GM12878 (cell line): ENCODE measurements at regions not wholly inside any gene's neighbourhood (a gene's known extent, or its start where the extent isn't known, plus 50 kb on each side); places are given as distances from the start of the nearest gene placed in this dataset.

ENCODE experiments used
- ATAC-seq: fragments of 200-7000 bp; cut with Tn5 transposase; 3 replicates; pipeline ENCODE4 v1.9.1; 2020; ENCODE audit warnings: mild to moderate bottlenecking, moderate library complexity
- BruUV-seq: library from RNA; stranded (reverse); fragments of 400-500 nt; replicated peaks from 2 replicates; lab custom pipeline; 2021; lab: Mats Ljungman, UMichigan
- CTCF ChIA-PET: fragments of 300-600 bp; sonication (Branson Sonifier 250); formaldehyde crosslinking; extraction: SDS; loops from one replicate; lab custom pipeline; 2021; ENCODE audit warnings: inconsistent platforms; lab: Yijun Ruan, JAX
- POLR2A ChIA-PET: fragments of 350-600 bp; formaldehyde crosslinking; extraction: SDS; loops from one replicate; lab custom pipeline; 2021; ENCODE audit warnings: inconsistent platforms; lab: Charles Lee
- RAD21 ChIA-PET: fragments of 300-600 bp; sonication (Branson Sonifier 250); formaldehyde crosslinking; loops from one replicate; lab custom pipeline; 2023; ENCODE audit warnings: antibody characterized with exemption; ENCODE audit not compliant: unreplicated experiment; lab: Charles Lee
- SMC1A ChIA-PET: fragments of 300-600 bp; sonication (Branson Sonifier 250); formaldehyde crosslinking; loops from one replicate; lab custom pipeline; 2023; ENCODE audit not compliant: unreplicated experiment, uncharacterized antibody; lab: Charles Lee
- DNase-seq: peaks from one replicate; pipeline ENCODE4 v3.0.0-alpha.2; 2011; ENCODE audit warnings: low read depth, low spot score
- FAIRE-seq: peaks from 3 replicates; lab custom pipeline; 2011; peaks lifted over from hg19 to GRCh38; lab: Jason Lieb, UNC
- H2AFZ ChIP-seq: 2 replicates; pipeline ENCODE4 v1.6.0; 2011; ENCODE audit warnings: low read depth, low read length, control low read depth; ENCODE audit not compliant: control insufficient read depth
- H3K27ac ChIP-seq: 2 replicates; pipeline ENCODE4 v1.5.1; 2011; ENCODE audit warnings: control low read depth; ENCODE audit not compliant: control insufficient read depth, insufficient read depth
- H3K27me3 ChIP-seq, 2 experiments: replicated peaks in 1 of 2; 2 replicates each; pipeline versions ENCODE4 v1.6.0 to v1.6.1; 2011; ENCODE audit warnings: low read length in 1 of 2; ENCODE audit not compliant: control insufficient read depth in 2 of 2, insufficient read depth in 2 of 2
- H3K36me3 ChIP-seq, 2 experiments: 2 replicates each; pipeline ENCODE4 v1.5.1; 2011; ENCODE audit warnings: low read length in 1 of 2; ENCODE audit not compliant: control insufficient read depth in 2 of 2, insufficient read depth in 2 of 2
- H3K4me1 ChIP-seq: 2 replicates; pipeline ENCODE4 v1.6.1; 2011; ENCODE audit warnings: mild to moderate bottlenecking, low read length, moderate library complexity, mixed read lengths; ENCODE audit not compliant: control insufficient read depth, insufficient read depth
- H3K4me2 ChIP-seq: 2 replicates; pipeline ENCODE4 v1.6.0; 2011; ENCODE audit warnings: control low read depth; ENCODE audit not compliant: control insufficient read depth, insufficient read depth
- H3K4me3 ChIP-seq: fragments of 200-600 bp; sonication (generic); 2 replicates; pipeline ENCODE4 v1.5.1; 2016
- H3K79me2 ChIP-seq: 2 replicates; pipeline ENCODE4 v1.6.0; 2011; ENCODE audit warnings: low read length; ENCODE audit not compliant: control insufficient read depth, insufficient read depth
- H3K9ac ChIP-seq: 2 replicates; pipeline ENCODE4 v1.8.0; 2011; ENCODE audit warnings: low read length, control low read depth, mixed read lengths; ENCODE audit not compliant: control insufficient read depth, insufficient read depth
- H3K9me3 ChIP-seq: replicated peaks from 3 replicates; pipeline ENCODE4 v1.5.1; 2011; ENCODE audit warnings: mild to moderate bottlenecking, low read length; ENCODE audit not compliant: control insufficient read depth, insufficient read depth
- H4K20me1 ChIP-seq: 2 replicates; pipeline ENCODE4 v1.6.0; 2011; ENCODE audit not compliant: control insufficient read depth, insufficient read depth
- ASH2L ChIP-seq: fragments of 300-600, 200-600 bp; sonication (generic); IDR thresholded peaks from 2 replicates; pipeline ENCODE4 v1.6.1; 2017; ENCODE audit warnings: low read depth, mild to moderate bottlenecking, borderline replicate concordance
- BCL3 ChIP-seq: IDR thresholded peaks from 2 replicates; pipeline ENCODE4 v1.6.1; 2011; ENCODE audit warnings: borderline replicate concordance, low read depth, mild to moderate bottlenecking, moderate library complexity, low read length; ENCODE audit not compliant: insufficient read depth, poor library complexity, severe bottlenecking
- BMI1 ChIP-seq: fragments of 450-650 bp; IDR thresholded peaks from 2 replicates; pipeline ENCODE4 v1.6.1; 2016; ENCODE audit warnings: mild to moderate bottlenecking, moderate library complexity, borderline replicate concordance
- CBFB ChIP-seq: IDR thresholded peaks from 2 replicates; pipeline ENCODE4 v1.6.1; 2016; ENCODE audit warnings: antibody characterized with exemption, low read depth
- EP300 ChIP-seq, 2 experiments: fragments of 150-350 bp in 1 of 2; IDR thresholded peaks; 2 replicates each; pipeline ENCODE4 v1.6.1; 2011 to 2012; ENCODE audit warnings: low read depth in 2 of 2, low read length in 2 of 2, borderline replicate concordance in 1 of 2, improper control_type of control experiment in 1 of 2, inconsistent platforms in 1 of 2; ENCODE audit not compliant: control insufficient read depth in 1 of 2
- FOS ChIP-seq: IDR thresholded peaks from 3 replicates; pipeline ENCODE4 v1.6.1; 2011; ENCODE audit warnings: borderline replicate concordance; ENCODE audit not compliant: insufficient read length; ENCODE audit errors: extremely low read depth
- KLF5 ChIP-seq: fragments of 450-650 bp; IDR thresholded peaks from 2 replicates; pipeline ENCODE4 v1.6.1; 2014; ENCODE audit warnings: mild to moderate bottlenecking; ENCODE audit not compliant: partially characterized antibody
- MTA2 ChIP-seq: fragments of 450-650 bp; IDR thresholded peaks from 2 replicates; pipeline ENCODE4 v1.6.1; 2016; ENCODE audit warnings: low read depth, mild to moderate bottlenecking, moderate library complexity
- MXI1 ChIP-seq: fragments of 150-350 bp; IDR thresholded peaks from 2 replicates; pipeline ENCODE4 v1.6.1; 2011; ENCODE audit warnings: low read depth, mild to moderate bottlenecking, inconsistent platforms, low read length, improper control_type of control experiment
- NFYA ChIP-seq: IDR thresholded peaks from 2 replicates; pipeline ENCODE4 v1.6.1; 2011; ENCODE audit warnings: low read depth, mild to moderate bottlenecking, low read length, improper control_type of control experiment, borderline replicate concordance
- NR2C1 ChIP-seq: fragments of 450-650 bp; IDR thresholded peaks from 2 replicates; pipeline ENCODE4 v1.6.1; 2017; ENCODE audit warnings: antibody characterized with exemption, mild to moderate bottlenecking, moderate library complexity
- RBBP5 ChIP-seq: fragments of 200-600 bp; sonication (generic); conservative IDR thresholded peaks from 2 replicates; pipeline ENCODE4 v1.6.1; 2016
- SP1 ChIP-seq: IDR thresholded peaks from one replicate; pipeline ENCODE4 v1.6.1; 2011; ENCODE audit warnings: low read depth, low read length
- SRF ChIP-seq, 2 experiments: IDR thresholded peaks; 2 replicates each; pipeline ENCODE4 v1.6.1; 2011; ENCODE audit warnings: low read depth in 2 of 2, low read length in 2 of 2, mild to moderate bottlenecking in 1 of 2, moderate library complexity in 1 of 2
- SUPT20H ChIP-seq: IDR thresholded peaks from 2 replicates; pipeline ENCODE4 v1.6.1; 2011; ENCODE audit warnings: low read depth, mild to moderate bottlenecking, low read length, moderate library complexity, borderline replicate concordance; ENCODE audit not compliant: control insufficient read depth
- YBX1 ChIP-seq: fragments of 450-650 bp; IDR thresholded peaks from 2 replicates; pipeline ENCODE4 v1.6.1; 2016; ENCODE audit warnings: antibody characterized with exemption
- ZNF622 ChIP-seq: fragments of 450-650 bp; IDR thresholded peaks from 2 replicates; pipeline ENCODE4 v1.6.1; 2017; ENCODE audit warnings: mild to moderate bottlenecking, inconsistent platforms
- WGBS: methylation state at CpG from one replicate; pipeline ENCODE4 v1.1.6; 2016; ENCODE audit warnings: low lambda C conversion rate; ENCODE audit not compliant: insufficient replicate concordance, insufficient coverage; ENCODE audit errors: missing lambda C conversion rate; 5-methylcytosine and 5-hydroxymethylcytosine counted together
- in situ Hi-C: fragments of 300-500 bp; cut with MboI; formaldehyde crosslinking; loops from 9 replicates; pipeline ENCODE4 v1.14.3; 2018; ENCODE audit warnings: mixed read lengths
- intact Hi-C: fragments of 100-400 bp; cut with micrococcal nuclease; formaldehyde crosslinking; loops from one replicate; pipeline ENCODE4 v1.14.2; 2022; ENCODE audit not compliant: unreplicated experiment
- TF ChIP-seq, protein P1 (sequence below): fragments of 450-650 bp; IDR thresholded peaks from 2 replicates; pipeline ENCODE4 v1.6.1; 2018; ENCODE audit warnings: mild to moderate bottlenecking, low read depth, moderate library complexity; ENCODE audit not compliant: partially characterized antibody

DNA sequence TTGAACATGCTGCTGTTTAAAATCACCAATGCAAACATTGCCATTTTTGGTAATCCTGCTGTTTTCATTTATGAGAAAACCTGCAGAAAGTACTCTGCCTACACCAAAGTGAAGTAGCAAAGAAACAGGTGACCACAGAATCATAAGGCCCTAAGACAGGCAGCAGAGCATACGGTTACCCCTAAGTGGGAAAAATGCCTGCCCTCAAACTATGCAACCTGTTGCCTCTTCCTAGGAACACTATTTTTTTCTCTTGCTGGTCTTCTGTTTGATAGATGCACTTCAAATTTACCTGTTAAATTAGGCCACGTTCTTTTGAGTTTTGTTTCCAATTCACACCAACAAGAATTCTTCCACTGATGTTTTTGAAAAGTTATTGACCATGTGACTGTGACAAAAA lies 89.5 kb upstream of the RAB4A start:
- TF ChIP-seq BCL3 (no peak), EP300 (IDR thresholded peaks at IDR 0.05; ENCODE audit: borderline replicate concordance in 1 of 2, control insufficient read depth in 1 of 2, low read depth in 2 of 2, low read length in 2 of 2) (no peak), NFYA (no peak), ASH2L (no peak), YBX1 (no peak), FOS (no peak), RBBP5 (no peak), SUPT20H (no peak), KLF5 (no peak), CBFB (no peak), BMI1 (no peak), ZNF622 (no peak), NR2C1 (no peak), SRF (IDR thresholded peaks at IDR 0.05; ENCODE audit: low read depth in 2 of 2, low read length in 2 of 2) (no peak), SP1 (no peak), MTA2 (no peak), MXI1 (no peak)
- TF ChIP-seq, protein P1, sequence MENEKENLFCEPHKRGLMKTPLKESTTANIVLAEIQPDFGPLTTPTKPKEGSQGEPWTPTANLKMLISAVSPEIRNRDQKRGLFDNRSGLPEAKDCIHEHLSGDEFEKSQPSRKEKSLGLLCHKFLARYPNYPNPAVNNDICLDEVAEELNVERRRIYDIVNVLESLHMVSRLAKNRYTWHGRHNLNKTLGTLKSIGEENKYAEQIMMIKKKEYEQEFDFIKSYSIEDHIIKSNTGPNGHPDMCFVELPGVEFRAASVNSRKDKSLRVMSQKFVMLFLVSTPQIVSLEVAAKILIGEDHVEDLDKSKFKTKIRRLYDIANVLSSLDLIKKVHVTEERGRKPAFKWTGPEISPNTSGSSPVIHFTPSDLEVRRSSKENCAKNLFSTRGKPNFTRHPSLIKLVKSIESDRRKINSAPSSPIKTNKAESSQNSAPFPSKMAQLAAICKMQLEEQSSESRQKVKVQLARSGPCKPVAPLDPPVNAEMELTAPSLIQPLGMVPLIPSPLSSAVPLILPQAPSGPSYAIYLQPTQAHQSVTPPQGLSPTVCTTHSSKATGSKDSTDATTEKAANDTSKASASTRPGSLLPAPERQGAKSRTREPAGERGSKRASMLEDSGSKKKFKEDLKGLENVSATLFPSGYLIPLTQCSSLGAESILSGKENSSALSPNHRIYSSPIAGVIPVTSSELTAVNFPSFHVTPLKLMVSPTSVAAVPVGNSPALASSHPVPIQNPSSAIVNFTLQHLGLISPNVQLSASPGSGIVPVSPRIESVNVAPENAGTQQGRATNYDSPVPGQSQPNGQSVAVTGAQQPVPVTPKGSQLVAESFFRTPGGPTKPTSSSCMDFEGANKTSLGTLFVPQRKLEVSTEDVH: no peak
- no peaks in the 10 kb centered on the region; a peak in 1 of 4 replicates for H3K27me3 ChIP-seq
- H3K4me2 ChIP-seq: no peak overlapping the region
- no peaks in the 10 kb centered on the region for H3K9me3 ChIP-seq
- FAIRE-seq: no peak
- intact Hi-C loops (no loop called here), in situ Hi-C loops (no loop called here)
- H3K4me1 ChIP-seq: peaks cover 2% of the 10 kb centered on the region
- no peak overlapping the region for H3K27ac ChIP-seq
- ChIA-PET RAD21 (no interaction called here), CTCF (no interaction called here), SMC1A (no interaction called here), POLR2A (no interaction called here)
- no peak for DNase-seq
- no peak overlapping the region for H2AFZ ChIP-seq
- no peak overlapping the region for H3K4me3 ChIP-seq
- no peaks in the 10 kb centered on the region for H4K20me1 ChIP-seq
- 79% methylated on average over 2 of the region's 2 CpGs for WGBS
- ATAC-seq: no peak
- H3K36me3 ChIP-seq: no peaks in the 10 kb centered on the region
- no peak overlapping the region for H3K9ac ChIP-seq
- H3K79me2 ChIP-seq: no peaks in the 10 kb centered on the region
- no TSS peak for BruUV-seq
